Left ventricle myocardium superior (tissue), 1 donor: ENCODE measurements at regions not wholly inside any gene's neighbourhood (a gene's known extent, or its start where the extent isn't known, plus 50 kb on each side); places are given as distances from the start of the nearest gene placed in this dataset.
A peak's percentile ranks its signal among the peaks of the same experiment; 100 is the strongest.
"Not testable (repeated sequence)": the region's sequence is repeated elsewhere in the genome, so short reads cannot be mapped to it uniquely, and the experiment has no call there.

ENCODE experiments used
- ATAC-seq: fragments of 200-7000 bp; cut with Tn5 transposase; one replicate; pipeline ENCODE4 v1.9.1; 2020; ENCODE audit warnings: mild to moderate bottlenecking, moderate library complexity
- DNase-seq: peaks from one replicate; pipeline ENCODE4 v3.0.0-alpha.2; 2020
- intact Hi-C: fragments of 100-400 bp; cut with micrococcal nuclease; formaldehyde crosslinking; loops from one replicate; pipeline ENCODE4 v1.11.0; 2022
- donor health status: DM: no; HTN: yes; CAD: no; lungs with severe emphysema.

GRCh38 chr4:22625311-22625710 lies 67.4 kb upstream of the GBA3 start:
- no peak for ATAC-seq

DNA sequence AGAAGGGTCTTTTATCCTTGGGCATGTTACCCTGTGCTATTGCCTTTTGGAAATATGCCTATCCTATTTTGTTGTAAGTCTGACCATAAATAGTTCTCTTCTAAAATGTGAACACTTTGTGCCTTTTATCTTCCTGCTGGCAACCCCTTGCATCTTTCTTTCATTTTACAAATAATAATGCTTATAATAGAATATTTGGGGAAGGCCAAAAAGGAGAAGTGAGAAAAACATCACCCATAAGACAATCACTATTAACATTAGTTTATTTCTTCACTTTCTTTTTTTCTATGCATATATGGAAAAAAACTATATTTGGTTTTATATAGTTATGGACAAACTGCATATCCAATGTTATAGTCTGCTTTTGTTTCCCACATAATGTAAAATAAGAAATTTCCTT lies 64.9 kb upstream of the GBA3 start:
- intact Hi-C loops, DNase-seq, ATAC-seq: not testable (repeated sequence)

More at GRCh38 chr4:22625311-22625710, 67.4 kb upstream of the GBA3 start:
- intact Hi-C loops = no loop called here
- DNase-seq = no peak

DNA sequence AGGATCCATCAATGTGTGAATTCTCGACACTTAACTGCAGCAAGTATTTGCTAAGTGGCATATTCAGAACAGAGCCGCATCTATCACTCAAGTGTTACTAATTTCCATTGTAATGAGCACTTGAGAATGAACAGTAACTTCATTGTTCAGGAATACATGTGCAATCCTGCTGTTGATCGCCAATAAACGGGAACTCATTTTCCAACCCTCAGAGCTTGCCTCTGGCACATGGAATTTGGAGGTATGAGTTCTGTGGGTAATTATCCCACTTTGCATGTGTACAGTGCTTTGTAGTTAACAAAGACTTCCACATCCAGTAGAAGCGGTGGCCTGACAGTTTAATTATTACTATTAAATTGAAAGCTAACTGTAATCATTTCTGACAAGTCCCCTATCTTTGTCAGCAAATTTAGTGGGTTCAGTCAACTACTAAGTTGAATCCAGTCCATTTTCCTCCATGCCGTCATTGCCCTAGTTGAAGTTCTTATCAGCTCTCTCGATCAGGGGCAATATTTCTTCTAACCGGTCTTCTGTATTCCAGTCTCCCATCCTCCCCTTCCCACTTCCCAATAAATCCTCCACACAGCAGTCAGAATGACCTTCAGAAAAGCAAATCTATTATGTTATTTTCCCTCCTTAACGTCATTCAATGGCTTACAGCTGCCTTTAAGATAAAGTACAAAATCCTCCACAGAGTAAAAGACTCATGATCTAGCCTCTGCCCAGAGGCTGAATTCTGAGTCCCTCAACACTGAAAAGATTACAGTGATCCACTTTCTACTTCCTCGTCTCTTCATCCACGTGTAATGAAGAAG lies 62.4 kb upstream of the GBA3 start:
- DNase-seq, ATAC-seq: not testable (repeated sequence)

GRCh38 chr4:22631167-22631566 lies 61.6 kb upstream of the GBA3 start:
- DNase-seq, ATAC-seq, intact Hi-C loops: not testable (repeated sequence)

More for the DNA sequence above, 62.4 kb upstream of the GBA3 start:
- intact Hi-C loops = not testable (repeated sequence)

DNA sequence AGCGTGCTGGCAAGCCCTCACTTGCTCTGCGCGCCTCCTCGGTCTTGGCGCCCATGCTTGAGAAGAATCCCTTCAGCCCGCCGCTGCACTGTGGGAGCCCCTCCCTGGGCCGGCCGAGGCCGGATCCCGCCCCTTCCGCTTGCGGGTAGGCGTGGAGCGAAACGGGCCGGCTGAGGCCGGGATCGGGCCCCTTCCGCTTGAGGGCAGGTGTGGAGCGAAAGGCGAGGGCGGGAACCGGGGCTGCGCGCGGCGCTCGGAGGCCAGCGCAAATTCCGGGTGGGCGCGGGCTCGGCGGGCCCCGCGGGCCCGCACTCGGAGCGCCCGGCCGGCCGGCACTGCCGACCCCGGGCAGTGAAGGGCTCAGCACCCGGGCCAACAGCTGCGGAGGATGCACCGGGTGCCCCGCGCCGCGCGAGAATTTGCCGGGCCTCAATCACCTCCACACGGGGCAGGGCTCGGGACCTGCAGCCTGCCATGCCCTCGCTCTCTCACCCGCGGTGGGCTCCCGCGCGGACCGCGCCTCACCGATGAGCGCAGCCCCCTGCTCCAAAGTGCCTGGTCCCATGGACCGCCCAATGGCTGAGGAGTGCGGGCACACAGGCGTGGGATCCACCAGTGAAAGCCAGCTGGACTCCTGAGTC lies 58.1 kb upstream of the GBA3 start:
- ATAC-seq (no peak), DNase-seq (peak; percentile 25)
- intact Hi-C loops = no loop called here

DNA sequence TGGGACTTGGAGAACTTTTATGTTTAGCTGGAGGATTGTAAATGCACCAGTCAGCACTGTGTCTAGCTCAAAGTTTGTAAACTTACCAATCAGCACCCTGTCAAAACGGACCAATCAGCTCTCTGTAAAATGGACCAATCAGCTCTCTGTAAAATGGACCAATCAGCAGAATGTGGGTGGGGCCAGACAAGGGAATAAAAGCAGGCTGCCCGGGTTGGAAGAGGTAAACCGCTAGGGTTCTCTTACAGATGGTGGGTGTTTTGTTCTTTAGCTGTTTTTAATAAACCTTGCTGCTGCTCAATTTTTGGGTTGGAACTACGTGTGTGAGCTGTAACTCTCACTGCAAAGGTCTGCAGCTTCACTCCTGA lies 57.6 kb upstream of the GBA3 start:
- ATAC-seq, intact Hi-C loops, DNase-seq: not testable (repeated sequence)

DNA sequence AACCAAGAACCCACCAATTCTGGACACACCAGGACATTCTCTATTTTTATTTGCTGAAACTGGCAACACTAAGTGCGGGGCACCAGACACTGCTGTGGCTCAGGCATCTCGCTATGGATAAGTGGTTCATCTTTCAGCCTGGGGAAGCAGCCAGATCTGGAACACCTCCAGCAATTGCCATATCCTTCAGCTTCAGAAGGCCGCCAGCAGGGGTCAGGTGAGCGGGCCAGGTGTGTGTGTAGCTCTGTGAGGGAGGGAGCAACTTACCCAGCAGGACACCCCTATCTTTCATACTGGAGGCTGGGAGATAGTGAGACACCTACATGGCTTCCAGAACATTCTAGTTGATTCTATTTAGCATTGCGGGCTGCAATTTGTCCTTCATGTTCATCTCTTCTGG lies 57.0 kb upstream of the GBA3 start:
- intact Hi-C loops = no loop called here
- ATAC-seq (no peak), DNase-seq (no peak)

DNA sequence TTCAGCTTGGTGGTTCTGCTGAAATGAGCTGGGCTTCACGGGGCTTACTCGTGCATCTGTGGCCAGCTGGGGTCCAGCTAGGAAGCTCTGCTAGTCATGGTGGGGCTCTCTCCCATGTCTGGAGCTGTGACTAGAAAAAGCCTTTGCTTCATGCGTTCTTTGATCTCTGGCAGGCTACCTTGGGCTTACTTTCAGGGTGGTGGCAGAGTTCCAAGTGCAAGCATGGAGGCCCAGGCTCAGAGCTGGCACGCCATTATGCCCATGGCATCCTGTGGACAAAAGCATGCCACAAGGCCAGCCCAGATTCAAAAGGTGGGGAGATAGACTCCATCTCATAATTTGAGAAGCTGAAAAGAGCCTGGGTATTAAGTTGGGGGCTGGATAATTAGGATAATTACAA lies 55.4 kb upstream of the GBA3 start:
- ATAC-seq (no peak), DNase-seq (no peak)
- intact Hi-C loops = no loop called here
